Lower leg skin (tissue), 4 donors: ENCODE measurements at regions not wholly inside any gene's neighbourhood (a gene's known extent, or its start where the extent isn't known, plus 50 kb on each side); places are given as distances from the start of the nearest gene placed in this dataset.

Experiments used
- DNase-seq, 2 donors: peaks; one replicate each; pipeline ENCODE4 v3.0.0-alpha.2; 2019; ENCODE audit warnings: low spot score in 2 of 2
- H3K4me3 ChIP-seq: fragments of 200-600 bp; sonication (generic); 2 replicates; pipeline ENCODE4 v1.5.1; 2017; ENCODE audit warnings: mild to moderate bottlenecking, low read depth; ENCODE audit not compliant: poor library complexity, severe bottlenecking
- POLR2A ChIP-seq, 2 donors: fragments of 450-650 bp; IDR thresholded peaks; one replicate each; pipeline ENCODE4 v1.6.1; 2016 to 2017; ENCODE audit warnings: antibody characterized with exemption in 2 of 2, mild to moderate bottlenecking in 1 of 2, moderate library complexity in 1 of 2
- WGBS, 2 donors: methylation state at CpG; one replicate each; pipeline ENCODE4 v1.1.5; 2018; 5-methylcytosine and 5-hydroxymethylcytosine counted together
- intact Hi-C: fragments of 100-400 bp; cut with DNase I; formaldehyde crosslinking; loops from one replicate; pipeline ENCODE4 v1.15.0; 2023; ENCODE audit warnings: low total_unique reads
- TF ChIP-seq, protein P1 (sequence below), 3 donors: fragments of 450-650 bp; IDR thresholded peaks; one replicate each; pipeline ENCODE4 v1.5.1; 2016; ENCODE audit warnings: antibody characterized with exemption in 3 of 3, mild to moderate bottlenecking in 3 of 3, moderate library complexity in 2 of 3

DNA sequence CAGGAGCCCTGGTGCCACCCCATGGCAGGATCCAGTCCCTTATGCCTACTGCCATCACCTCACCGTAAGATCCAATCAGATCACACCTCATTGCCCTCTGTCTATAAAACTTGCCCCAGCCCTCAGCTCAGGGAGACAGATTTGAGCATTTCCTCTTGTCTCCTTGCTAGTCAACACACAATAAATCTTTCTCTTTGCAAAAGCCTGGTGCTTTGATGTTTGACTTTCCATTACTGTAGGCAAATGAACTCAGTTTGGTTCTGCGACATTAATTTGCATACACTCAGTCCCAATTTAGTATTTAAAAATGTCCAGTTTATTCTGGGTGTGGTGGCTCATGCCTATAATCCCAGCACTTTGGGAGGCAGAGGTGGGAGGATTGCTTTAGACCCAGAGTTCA is 188.4 kb downstream of the AEBP2 start:
- WGBS, 2 donors, result 42 to 78% methylated on average over 2 of the region's 2 CpGs
- no peak for DNase-seq
- no peak for TF ChIP-seq POLR2A (IDR thresholded peaks at IDR 0.05)
- TF ChIP-seq, protein P1, sequence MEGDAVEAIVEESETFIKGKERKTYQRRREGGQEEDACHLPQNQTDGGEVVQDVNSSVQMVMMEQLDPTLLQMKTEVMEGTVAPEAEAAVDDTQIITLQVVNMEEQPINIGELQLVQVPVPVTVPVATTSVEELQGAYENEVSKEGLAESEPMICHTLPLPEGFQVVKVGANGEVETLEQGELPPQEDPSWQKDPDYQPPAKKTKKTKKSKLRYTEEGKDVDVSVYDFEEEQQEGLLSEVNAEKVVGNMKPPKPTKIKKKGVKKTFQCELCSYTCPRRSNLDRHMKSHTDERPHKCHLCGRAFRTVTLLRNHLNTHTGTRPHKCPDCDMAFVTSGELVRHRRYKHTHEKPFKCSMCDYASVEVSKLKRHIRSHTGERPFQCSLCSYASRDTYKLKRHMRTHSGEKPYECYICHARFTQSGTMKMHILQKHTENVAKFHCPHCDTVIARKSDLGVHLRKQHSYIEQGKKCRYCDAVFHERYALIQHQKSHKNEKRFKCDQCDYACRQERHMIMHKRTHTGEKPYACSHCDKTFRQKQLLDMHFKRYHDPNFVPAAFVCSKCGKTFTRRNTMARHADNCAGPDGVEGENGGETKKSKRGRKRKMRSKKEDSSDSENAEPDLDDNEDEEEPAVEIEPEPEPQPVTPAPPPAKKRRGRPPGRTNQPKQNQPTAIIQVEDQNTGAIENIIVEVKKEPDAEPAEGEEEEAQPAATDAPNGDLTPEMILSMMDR (IDR thresholded peaks at IDR 0.05), result no peak
- H3K4me3 ChIP-seq, result no peak overlapping the region
- intact Hi-C loops, result no loop called here

DNA sequence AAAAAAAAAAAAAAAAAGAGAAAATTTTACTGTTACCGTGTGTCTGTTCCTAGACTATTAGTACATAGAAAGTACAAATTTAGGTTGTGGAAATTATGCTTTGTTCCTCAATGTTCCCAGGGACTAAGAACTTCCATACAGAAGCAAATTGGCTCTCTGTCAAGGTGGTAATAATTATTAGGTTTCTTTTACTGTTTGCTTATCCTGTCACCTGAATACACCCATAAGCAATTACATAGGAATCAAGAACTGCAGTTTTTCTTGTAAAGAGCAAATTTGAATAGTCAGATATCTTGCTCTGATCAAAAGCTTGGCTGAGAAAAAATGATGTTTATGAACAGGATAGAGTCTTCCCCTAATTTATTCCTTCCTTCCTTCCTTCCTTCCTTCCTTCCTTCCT is 191.2 kb downstream of the AEBP2 start:
- H3K4me3 ChIP-seq, result no peak overlapping the region
- intact Hi-C loops, result no loop called here
- DNase-seq, result no peak
- 53 to 78% methylated on average over 1 of the region's 1 CpG for WGBS, 2 donors
- no peak for TF ChIP-seq POLR2A (IDR thresholded peaks at IDR 0.05)
- TF ChIP-seq, protein P1 (IDR thresholded peaks at IDR 0.05), result no peak

DNA sequence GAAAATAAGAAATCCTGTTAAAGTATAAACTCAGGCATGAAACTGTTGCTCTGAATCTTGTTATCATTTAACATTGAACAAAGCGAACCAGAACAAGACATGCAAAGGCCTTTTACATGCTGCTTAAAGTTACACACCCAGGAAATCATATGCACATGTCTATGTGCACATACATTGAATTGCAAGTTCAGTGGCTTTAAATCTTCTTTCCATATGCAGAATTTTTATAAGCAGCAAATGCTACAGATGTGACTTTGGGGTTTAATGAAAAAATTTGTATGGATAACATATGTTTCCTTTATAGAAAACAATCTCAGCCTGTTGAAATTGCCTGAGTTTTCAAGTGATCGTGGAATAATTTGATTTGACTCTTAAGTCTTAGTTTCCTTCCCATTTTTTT is 193.9 kb downstream of the AEBP2 start:
- WGBS, 2 donors, result 88% methylated on average over 2 of the region's 2 CpGs
- no peak for DNase-seq
- intact Hi-C loops, result no loop called here
- H3K4me3 ChIP-seq, result no peak overlapping the region
- TF ChIP-seq, protein P1 (IDR thresholded peaks at IDR 0.05), result no peak
- no peak for TF ChIP-seq POLR2A (IDR thresholded peaks at IDR 0.05)

DNA sequence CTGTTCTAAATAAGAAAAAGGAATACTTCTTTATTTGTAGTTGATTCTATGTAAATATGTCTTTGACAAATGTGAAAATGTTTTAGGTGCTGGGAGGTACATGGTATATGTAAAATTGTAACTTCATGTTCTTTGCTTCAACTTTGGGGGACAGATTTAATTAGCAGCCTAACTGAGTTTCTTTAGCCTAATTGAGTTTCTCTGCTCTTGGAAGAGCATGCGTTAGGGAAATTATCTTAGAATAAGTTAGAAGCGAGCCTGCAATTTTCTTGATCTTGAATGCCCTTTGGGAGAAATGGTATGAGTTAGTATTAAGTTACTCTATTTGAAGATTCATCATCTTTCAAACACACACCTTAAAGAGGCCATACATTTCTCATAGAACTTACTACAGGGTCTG is 194.3 kb downstream of the AEBP2 start:
- H3K4me3 ChIP-seq, result no peak overlapping the region
- no peak for DNase-seq
- intact Hi-C loops, result no loop called here
- TF ChIP-seq, protein P1 (IDR thresholded peaks at IDR 0.05), result no peak
- no peak for TF ChIP-seq POLR2A (IDR thresholded peaks at IDR 0.05)
- 85 to 89% methylated on average over 2 of the region's 2 CpGs for WGBS, 2 donors

DNA sequence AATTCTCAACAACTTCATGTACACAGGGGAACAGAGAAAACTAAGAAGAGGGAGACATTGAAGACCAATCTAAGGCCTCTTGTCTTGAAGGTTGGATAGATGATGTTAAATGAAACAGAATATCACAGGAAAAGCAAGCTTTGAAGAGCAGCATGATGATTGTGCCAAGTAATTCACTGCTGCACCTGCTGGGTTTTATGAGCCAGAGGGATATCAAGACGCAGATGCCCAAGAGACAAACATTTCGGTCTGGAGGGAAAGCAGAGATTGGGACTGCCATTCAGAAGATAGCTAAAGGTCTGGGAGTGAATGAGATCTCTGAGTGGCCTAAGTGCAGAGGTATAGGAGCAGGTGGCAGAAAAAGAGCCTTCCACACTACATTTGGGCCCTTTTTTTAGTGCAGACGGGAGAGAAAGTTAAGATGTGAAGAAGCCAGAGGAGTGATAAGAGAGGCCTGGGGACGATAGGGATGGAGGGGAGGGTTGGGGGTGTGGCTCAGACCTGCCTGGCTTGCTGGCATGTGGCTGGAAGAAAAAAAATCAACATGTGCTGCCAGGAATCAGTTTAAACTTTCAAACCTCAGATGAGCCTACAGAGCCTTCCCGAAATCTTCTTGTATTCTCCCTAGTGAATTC is 200.6 kb downstream of the AEBP2 start:
- TF ChIP-seq POLR2A (IDR thresholded peaks at IDR 0.05), result no peak
- H3K4me3 ChIP-seq, result no peak overlapping the region
- 55 to 80% methylated on average over 5 of the region's 5 CpGs for WGBS, 2 donors
- intact Hi-C loops, result no loop called here
- DNase-seq, result no peak

DNA sequence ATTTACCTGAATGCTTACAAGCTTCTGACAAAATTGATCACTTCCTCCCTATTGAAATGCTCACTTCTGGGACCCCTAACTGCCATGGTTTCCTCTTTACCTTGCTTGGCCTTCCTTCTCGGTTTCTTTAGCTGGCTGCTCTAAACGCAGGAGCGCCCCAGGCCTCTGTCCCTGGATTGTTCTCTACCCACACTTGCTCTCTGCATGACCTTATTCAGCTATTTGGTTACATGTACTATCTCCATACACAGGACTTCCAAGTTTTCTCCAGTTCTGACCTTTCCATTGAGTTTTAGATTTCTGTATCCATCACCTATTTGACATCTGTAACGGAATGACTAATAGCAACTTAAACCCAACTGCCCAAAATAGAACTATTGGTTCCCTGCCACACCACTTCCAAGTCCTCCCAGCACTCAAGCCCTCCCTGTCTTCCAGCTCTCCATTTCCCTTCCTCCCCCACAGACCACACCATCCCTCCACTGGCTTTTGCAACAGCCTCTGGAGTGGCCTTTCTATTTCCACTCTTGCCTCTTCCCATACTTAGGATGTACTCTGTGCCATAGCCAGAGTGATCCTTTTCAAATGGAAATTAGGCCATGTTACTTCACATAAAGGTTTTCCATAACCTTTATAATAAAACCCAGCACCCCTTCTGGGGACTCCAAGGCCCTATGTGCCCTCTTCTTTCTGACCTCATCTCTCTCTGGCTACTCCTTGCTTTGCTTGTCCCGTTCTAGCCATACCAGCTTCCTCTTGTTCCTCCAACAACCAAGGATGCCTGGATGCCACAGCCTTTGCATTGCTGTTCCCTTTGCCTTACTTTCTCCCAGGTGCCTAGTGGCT is 202.2 kb downstream of the AEBP2 start:
- WGBS, 2 donors, result 83 to 88% methylated on average over 5 of the region's 5 CpGs
- DNase-seq, result no peak
- intact Hi-C loops, result no loop called here
- no peak for TF ChIP-seq POLR2A (IDR thresholded peaks at IDR 0.05)
- TF ChIP-seq, protein P1 (IDR thresholded peaks at IDR 0.05), result no peak
- H3K4me3 ChIP-seq, result no peak overlapping the region
